ENCODE measurements at regions not wholly inside any gene's neighbourhood (a gene's known extent, or its start where the extent isn't known, plus 50 kb on each side); places are given as distances from the start of the nearest gene placed in this dataset.

- H3K9ac ChIP-seq (ENCODE audit: low read length): no peak overlapping the region
- TF ChIP-seq EZH2phosphoT487 (IDR thresholded peaks at IDR 0.05; ENCODE audit: low read length): no peak
- TF ChIP-seq CTCF (IDR thresholded peaks at IDR 0.05; ENCODE audit: low read length): no peak
- no peak for TF ChIP-seq EZH2 (optimal IDR thresholded peaks at IDR 0.05; ENCODE audit: low read depth, low read length)
- H3K27ac ChIP-seq (ENCODE audit: low read length): no peak overlapping the region
- DNase-seq: no peak
- H3K4me3 ChIP-seq (ENCODE audit: low read length): no peak overlapping the region
- H4K20me1 ChIP-seq (ENCODE audit: insufficient read depth, low read length): no peaks in the 10 kb centered on the region
- H3K9me3 ChIP-seq (replicated peaks; ENCODE audit: insufficient read depth, low read length): no peaks in the 10 kb centered on the region
- H3K27me3 ChIP-seq (replicated peaks; ENCODE audit: insufficient read depth, low read length): no peaks in the 10 kb centered on the region
- H3K4me2 ChIP-seq (ENCODE audit: low read depth, low read length): no peak overlapping the region
- no peaks in the 10 kb centered on the region for H3K36me3 ChIP-seq (replicated peaks; ENCODE audit: insufficient read depth, low read length)
- no peaks in the 10 kb centered on the region for H3K79me2 ChIP-seq (ENCODE audit: low read length)
- H3F3A ChIP-seq (ENCODE audit: insufficient read depth, low read length): no peaks in the 10 kb centered on the region
- no peak overlapping the region for H2AFZ ChIP-seq (ENCODE audit: low read length)
- no peaks in the 10 kb centered on the region for H3K9me2 ChIP-seq (replicated peaks; ENCODE audit: insufficient read depth, low read length)
- H3K4me1 ChIP-seq (ENCODE audit: low read length): no peaks in the 10 kb centered on the region
Measured at GRCh38 chr10:127610816-127611215, 61.7 kb downstream of the NPS start.

- Histone ChIP-seq H3K9me3 (replicated peaks; ENCODE audit: insufficient read depth, low read length) (no peaks in the 10 kb centered on the region), H3K4me1 (ENCODE audit: low read length) (no peaks in the 10 kb centered on the region), H3K9ac (ENCODE audit: low read length) (no peak overlapping the region), H3F3A (ENCODE audit: insufficient read depth, low read length) (no peaks in the 10 kb centered on the region), H3K36me3 (replicated peaks; ENCODE audit: insufficient read depth, low read length) (no peaks in the 10 kb centered on the region), H3K4me3 (ENCODE audit: low read length) (no peak overlapping the region), H3K27me3 (replicated peaks; ENCODE audit: insufficient read depth, low read length) (no peaks in the 10 kb centered on the region), H4K20me1 (ENCODE audit: insufficient read depth, low read length) (no peaks in the 10 kb centered on the region), H3K9me2 (replicated peaks; ENCODE audit: insufficient read depth, low read length) (no peaks in the 10 kb centered on the region), H2AFZ (ENCODE audit: low read length) (no peak overlapping the region), H3K4me2 (ENCODE audit: low read depth, low read length) (no peak overlapping the region), H3K27ac (ENCODE audit: low read length) (no peak overlapping the region), H3K79me2 (ENCODE audit: low read length) (no peaks in the 10 kb centered on the region)
- no peak for DNase-seq
- no peak for TF ChIP-seq EZH2 (optimal IDR thresholded peaks at IDR 0.05; ENCODE audit: low read depth, low read length)
- no peak for TF ChIP-seq EZH2phosphoT487 (IDR thresholded peaks at IDR 0.05; ENCODE audit: low read length)
- TF ChIP-seq CTCF (IDR thresholded peaks at IDR 0.05; ENCODE audit: low read length): no peak
Measured at GRCh38 chr10:127614484-127615017, 65.4 kb downstream of the NPS start.

GRCh38 chr10:127618797-127619196 is 69.7 kb downstream of the NPS start:
- Histone ChIP-seq H3K4me2 (ENCODE audit: low read depth, low read length) (no peak overlapping the region), H3K4me1 (ENCODE audit: low read length) (no peaks in the 10 kb centered on the region), H3K4me3 (ENCODE audit: low read length) (no peak overlapping the region), H3K27me3 (replicated peaks; ENCODE audit: insufficient read depth, low read length) (no peaks in the 10 kb centered on the region), H3K36me3 (replicated peaks; ENCODE audit: insufficient read depth, low read length) (no peaks in the 10 kb centered on the region), H2AFZ (ENCODE audit: low read length) (no peak overlapping the region), H3K9ac (ENCODE audit: low read length) (no peak overlapping the region), H4K20me1 (ENCODE audit: insufficient read depth, low read length) (no peaks in the 10 kb centered on the region), H3K27ac (ENCODE audit: low read length) (no peak overlapping the region), H3F3A (ENCODE audit: insufficient read depth, low read length) (no peaks in the 10 kb centered on the region), H3K9me3 (replicated peaks; ENCODE audit: insufficient read depth, low read length) (no peaks in the 10 kb centered on the region), H3K79me2 (ENCODE audit: low read length) (no peaks in the 10 kb centered on the region), H3K9me2 (replicated peaks; ENCODE audit: insufficient read depth, low read length) (no peaks in the 10 kb centered on the region)
- no peak for DNase-seq
- TF ChIP-seq EZH2phosphoT487 (IDR thresholded peaks at IDR 0.05; ENCODE audit: low read length) (no peak), CTCF (IDR thresholded peaks at IDR 0.05; ENCODE audit: low read length) (no peak)
